ENCODE measurements at regions not wholly inside any gene's neighbourhood (a gene's known extent, or its start where the extent isn't known, plus 50 kb on each side); places are given as distances from the start of the nearest gene placed in this dataset.

GRCh38 chr5:15260356-15261268 lies 239.4 kb upstream of the FBXL7 start:
- DNase-seq: no peak

DNA sequence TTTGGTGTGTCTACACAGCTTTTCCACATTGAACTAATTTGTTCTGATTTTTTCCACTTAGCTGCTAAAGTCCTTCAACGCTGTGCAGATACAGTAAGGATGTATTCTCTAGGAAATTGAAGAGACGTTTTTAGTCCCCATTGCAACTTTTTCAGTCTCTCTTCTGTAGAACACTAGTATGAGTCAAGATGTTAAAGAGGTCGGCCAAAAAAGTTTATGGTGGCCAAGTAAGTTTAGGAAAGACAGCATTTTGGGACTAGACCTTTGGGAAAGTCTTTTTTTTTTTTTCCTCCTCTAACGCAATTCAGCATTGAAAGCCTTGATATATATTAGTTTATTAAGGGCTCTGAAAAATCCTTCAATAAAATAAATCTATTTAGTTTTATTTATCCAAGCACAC lies 243.5 kb upstream of the FBXL7 start:
- no peak for DNase-seq

DNA sequence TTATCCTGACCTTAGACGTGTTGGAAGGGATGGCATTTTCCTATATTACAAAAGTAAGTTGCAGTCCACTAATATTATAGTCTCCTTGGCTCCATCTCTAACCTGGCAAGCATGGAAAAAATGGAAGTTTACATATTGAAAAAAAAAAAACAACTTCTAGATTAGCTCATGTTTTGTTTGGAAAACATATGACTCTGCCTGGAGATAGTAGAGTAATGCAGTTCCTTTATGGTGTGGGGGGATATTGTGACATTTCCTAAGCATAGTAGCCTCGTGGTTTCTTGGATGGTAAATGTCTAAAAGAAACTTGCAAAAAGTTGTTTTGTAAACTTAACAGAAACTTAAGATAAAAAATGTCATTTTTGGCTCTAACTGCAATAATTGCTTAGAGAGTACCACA lies 244.4 kb upstream of the FBXL7 start:
- no peak for DNase-seq

- DNase-seq: no peak
Measured at GRCh38 chr5:15254607-15255006, 245.4 kb upstream of the FBXL7 start.

DNA sequence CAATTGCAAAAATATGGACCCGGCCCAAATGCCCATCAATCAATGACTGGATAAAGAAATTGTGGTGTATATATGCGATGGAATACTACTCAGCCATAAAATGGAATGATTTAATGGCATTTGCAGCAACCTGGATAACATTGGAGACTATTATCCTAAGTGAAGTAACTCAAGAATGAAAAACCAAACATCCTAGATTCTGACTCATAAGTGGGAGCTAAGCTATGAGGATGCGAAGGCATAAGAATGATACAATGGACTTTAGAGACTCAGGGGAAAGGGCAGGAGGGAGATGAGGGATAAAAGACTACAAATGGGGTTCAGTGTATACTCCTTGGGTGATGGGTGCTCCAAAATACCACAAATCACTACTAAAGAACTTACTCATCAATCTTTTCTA lies 247.6 kb upstream of the FBXL7 start:
- no peak for DNase-seq

GRCh38 chr5:15249152-15249551 lies 250.8 kb upstream of the FBXL7 start:
- DNase-seq: no peak

GRCh38 chr5:15248731-15249130 lies 251.2 kb upstream of the FBXL7 start:
- DNase-seq: no peak

DNA sequence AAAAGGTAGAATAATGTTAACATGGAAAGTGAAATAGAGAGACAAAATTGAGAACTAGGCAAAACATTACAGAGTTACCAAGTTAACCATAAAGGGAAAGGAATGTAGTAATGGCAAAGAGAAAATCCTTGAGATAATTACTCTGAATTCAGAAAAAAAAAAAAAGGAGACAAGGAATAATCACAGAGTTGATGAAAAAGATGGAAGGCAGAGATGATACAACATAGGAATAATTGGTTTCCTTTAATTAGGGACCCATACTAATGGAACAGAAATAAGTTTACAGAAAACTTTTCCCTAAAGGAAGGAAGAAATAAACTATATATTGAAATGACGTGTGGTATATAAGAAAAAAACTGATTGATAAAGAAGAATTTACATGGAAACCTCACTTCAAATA lies 254.1 kb upstream of the FBXL7 start:
- DNase-seq: no peak

DNA sequence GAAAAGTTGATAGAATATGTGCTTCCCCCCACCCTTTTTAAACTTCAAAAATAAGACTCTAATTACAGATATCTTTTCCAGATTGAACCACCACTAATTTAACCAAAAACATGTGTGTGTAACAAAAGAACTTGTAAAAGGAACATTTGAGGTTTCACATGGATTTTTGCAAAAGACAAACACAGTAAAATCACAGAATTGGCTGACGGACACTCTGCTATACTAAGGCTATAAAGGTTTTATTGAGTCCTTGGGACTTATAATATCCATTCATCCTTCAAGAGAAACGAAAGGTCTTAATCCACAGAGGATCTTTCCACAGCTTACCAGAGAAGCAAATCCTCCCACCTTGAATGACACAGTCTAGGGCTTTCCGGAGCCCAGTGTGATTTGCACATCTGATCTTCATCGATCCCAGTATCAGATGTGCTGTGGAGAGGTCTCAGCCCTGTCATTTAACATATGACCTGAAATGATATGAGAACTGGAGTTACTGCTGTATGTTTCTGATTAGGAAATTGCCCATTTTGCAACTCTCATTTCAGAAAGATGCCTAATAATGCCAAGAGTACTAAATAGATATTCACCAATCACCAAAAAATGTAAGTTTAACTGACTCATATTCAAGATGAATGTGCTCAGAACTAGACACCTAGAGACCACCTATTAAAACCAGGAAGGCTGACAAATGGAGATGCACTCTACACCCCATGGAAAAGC lies 256.5 kb upstream of the FBXL7 start:
- no peak for DNase-seq

DNA sequence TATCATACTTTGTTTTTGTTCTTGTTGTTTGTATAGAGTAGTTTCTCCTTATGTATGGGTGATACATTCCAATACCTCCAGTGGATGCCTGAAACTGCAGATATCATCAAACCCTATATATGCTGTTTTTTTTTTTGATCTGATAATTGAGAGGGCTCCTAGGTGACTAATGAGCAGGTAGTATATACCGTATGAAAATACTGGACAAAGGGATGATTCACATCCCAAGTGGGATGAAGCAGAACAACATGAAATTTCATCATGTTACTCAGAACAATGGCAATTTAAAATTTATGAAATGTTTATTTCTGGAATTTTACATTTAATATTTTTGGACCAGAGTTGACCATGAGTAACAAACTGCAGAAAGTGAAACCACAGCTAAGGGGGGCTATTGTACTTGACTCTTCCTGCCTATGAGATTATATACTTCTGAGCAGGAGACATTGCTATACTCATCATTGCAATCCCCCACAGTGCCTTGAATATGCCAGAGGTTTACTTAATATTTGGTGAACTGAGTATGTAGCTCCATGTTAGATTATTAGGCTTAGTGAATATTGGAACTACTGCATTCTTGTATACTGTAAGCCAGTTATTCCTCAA lies 258.7 kb upstream of the FBXL7 start:
- DNase-seq: no peak

- DNase-seq: no peak
Measured at GRCh38 chr5:15238006-15238405, 262.0 kb upstream of the FBXL7 start.

GRCh38 chr5:15236911-15237508 lies 263.0 kb upstream of the FBXL7 start:
- no peak for DNase-seq

GRCh38 chr5:15234911-15235310 lies 265.1 kb upstream of the FBXL7 start:
- no peak for DNase-seq

DNA sequence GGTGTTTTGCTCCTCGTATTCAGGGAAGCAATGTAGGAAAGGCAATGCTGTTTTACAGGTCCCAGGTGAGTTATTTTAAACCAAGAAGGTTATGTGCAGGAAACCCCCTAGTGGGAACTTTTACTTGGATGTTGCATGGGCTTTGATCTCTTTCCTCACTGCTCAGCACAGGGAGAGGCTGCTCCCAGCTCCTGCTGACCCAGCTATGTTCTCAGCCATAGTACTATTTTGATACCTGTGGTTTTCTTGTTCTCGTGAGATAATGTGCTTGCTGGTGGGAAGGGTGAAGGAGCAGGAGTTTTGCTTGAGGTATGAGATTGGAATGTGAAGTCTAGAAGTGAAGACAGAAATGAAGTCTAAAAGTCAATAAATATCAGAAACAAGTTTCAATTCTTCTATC lies 265.6 kb upstream of the FBXL7 start:
- DNase-seq: no peak

DNA sequence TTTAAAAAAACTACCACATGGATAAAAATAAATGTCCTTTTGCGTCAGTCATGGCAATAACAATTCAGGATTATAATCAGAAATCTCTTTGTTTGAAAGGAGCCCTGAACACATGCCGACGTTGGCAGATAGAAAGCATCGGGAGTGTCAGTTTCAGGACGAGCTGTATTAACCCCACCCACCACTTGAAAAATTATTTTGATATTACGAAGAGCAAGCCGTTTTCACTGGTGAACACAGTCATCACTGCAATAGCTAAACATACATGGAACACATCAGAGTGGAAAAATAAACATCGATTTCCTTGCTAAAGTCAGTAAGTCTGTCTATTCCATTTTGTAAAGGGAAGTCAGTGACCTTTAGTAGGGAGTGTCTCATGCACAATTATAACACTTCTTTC lies 266.4 kb upstream of the FBXL7 start:
- DNase-seq: no peak

DNA sequence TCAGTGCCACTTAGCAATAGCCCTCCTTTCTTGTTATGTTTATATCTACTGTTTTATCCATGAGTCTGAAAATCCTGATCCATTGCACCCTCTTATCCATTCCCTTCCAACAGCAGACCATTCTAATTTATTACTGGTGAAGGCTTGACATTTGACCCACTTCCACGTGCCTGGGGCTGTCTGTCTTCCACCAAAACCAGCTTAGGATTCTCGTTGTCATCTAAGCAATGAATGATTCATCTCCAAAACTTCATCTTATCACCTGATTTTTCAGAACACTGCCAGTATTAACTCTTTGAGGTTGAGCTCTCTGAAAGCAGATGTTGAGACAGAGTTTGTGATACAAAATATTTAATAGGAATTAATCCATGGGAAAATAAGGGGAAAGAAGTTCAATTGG lies 277.8 kb upstream of the FBXL7 start:
- no peak for DNase-seq

GRCh38 chr5:15220642-15221173 lies 279.3 kb upstream of the FBXL7 start:
- no peak for DNase-seq

- DNase-seq: no peak
Measured at GRCh38 chr5:15215056-15215455, 284.9 kb upstream of the FBXL7 start.

GRCh38 chr5:15214010-15214409 lies 286.0 kb upstream of the FBXL7 start:
- no peak for DNase-seq

DNA sequence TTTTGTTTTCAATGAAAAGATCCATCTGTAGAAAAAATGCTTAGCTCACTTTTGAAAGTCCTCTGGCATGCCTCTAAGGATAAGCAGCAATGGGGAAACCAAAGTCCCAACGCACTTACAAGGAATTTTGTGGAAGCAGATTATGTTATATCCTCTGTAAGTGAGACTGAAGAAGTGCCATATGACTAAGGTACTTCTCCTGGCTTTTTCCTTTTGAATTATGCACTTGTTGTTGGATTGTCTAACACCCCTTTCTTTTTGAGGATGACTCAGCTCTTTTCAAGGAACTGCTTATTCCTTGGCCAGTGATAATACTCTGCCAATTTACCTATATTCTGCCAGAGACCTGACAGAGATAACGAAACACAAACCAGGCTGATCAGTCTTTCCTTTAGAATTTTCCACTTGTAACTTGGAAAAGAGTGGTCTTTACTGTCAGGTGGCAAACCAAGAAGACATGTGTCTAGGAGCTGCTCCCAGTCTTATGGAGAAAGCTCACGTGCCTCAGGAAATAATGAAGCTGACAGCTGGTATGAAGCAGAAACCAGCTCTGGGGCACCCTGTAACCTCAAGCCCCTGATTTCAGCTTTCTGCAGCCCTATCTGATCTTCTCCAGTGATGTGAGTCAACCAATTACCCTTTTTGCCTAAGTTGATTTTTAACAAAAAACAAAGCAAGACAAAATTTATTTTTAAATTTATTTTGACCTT lies 290.8 kb upstream of the FBXL7 start:
- no peak for DNase-seq

- DNase-seq: no peak
Measured at GRCh38 chr5:15206133-15206532, 293.8 kb upstream of the FBXL7 start.

DNA sequence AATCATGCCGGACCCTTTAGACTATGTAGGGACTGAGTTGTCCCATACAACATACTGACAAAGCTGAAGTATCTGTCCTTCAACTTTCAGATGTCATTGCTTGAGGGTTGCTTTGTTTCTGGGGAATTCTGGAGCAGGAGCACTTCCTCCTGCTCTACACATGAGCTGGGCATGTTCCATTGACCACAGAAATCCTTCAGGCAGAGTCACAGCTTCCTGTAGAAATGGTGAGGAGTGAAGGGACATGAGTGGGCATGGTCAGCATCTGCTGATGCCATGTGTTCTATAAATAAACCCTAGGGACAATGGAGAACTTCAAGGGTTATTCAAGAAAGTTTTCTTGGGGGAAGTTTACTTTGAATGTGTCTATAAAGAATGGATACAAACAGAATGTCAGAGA lies 296.6 kb upstream of the FBXL7 start:
- DNase-seq: no peak

- no peak for DNase-seq
Measured at GRCh38 chr5:15191012-15191411, 309.0 kb upstream of the FBXL7 start.
